PC-9 (cell line): ENCODE measurements at regions not wholly inside any gene's neighbourhood (a gene's known extent, or its start where the extent isn't known, plus 50 kb on each side); places are given as distances from the start of the nearest gene placed in this dataset.

ENCODE experiments used
- CTCF ChIP-seq: fragments of 200-600 bp; sonication (generic); conservative IDR thresholded peaks from 2 replicates; pipeline ENCODE4 v1.6.1; 2017; ENCODE audit warnings: mixed run types, antibody characterized with exemption, mild to moderate bottlenecking, moderate library complexity
- EZH2 ChIP-seq: fragments of 200-600 bp; sonication (generic); IDR thresholded peaks from 2 replicates; pipeline ENCODE4 v1.8.0; 2017; ENCODE audit warnings: antibody characterized with exemption, low read depth

GRCh38 chr2:133942398-133942797 is 311.5 kb upstream of the MGAT5 start:
- TF ChIP-seq CTCF = no peak
- no peak for TF ChIP-seq EZH2
